ENCODE measurements at regions not wholly inside any gene's neighbourhood (a gene's known extent, or its start where the extent isn't known, plus 50 kb on each side); places are given as distances from the start of the nearest gene placed in this dataset.

GRCh38 chr3:76673171-76673570 lies 366.7 kb upstream of the ROBO2 start:
- intact Hi-C loops (cut with micrococcal nuclease; ENCODE audit: unreplicated experiment), result no loop called here
- POLR2A ChIA-PET, result no interaction called here
- no peaks in the 10 kb centered on the region for H3K9me3 ChIP-seq (ENCODE audit: control insufficient read depth, insufficient read depth, low read depth, low read length)

GRCh38 chr3:76679541-76679940 lies 360.4 kb upstream of the ROBO2 start:
- no peak overlapping the region for H3K4me3 ChIP-seq (ENCODE audit: low read depth in 2 of 2, low read length in 2 of 2)
- POLR2A ChIA-PET, result no interaction called here
- DNase-seq (ENCODE audit: low read depth, low spot score) (no peak), ATAC-seq (no peak)
- TF ChIP-seq POLR2AphosphoS5 (IDR thresholded peaks at IDR 0.05; ENCODE audit: low read depth, low read length) (no peak), TCF7L2 (IDR thresholded peaks at IDR 0.05; ENCODE audit: low read depth, low read length) (no peak), REST (IDR thresholded peaks at IDR 0.05; ENCODE audit: insufficient read depth in 1 of 2, low read depth in 2 of 2, low read length in 1 of 2) (no peak), CTCF (IDR thresholded peaks at IDR 0.05) (no peak), SIN3A (IDR thresholded peaks at IDR 0.05; ENCODE audit: borderline replicate concordance, insufficient read depth, low read depth, low read length) (no peak)
- H3K27ac ChIP-seq (ENCODE audit: low read length), result no peak overlapping the region
- intact Hi-C loops (cut with micrococcal nuclease; ENCODE audit: unreplicated experiment) (no loop called here), in situ Hi-C loops (cut with HindIII; ENCODE audit: low pct_unique_long_range_greater_than_20kb, low sequenced_read_pairs) (no loop called here)
- CTCF ChIA-PET, result interaction anchor here (0.6 kb wide), 1 partner anchor 357 kb away, joined by 3 read pairs; no protein-coding TSS in a partner anchor
- no peaks in the 10 kb centered on the region for H3K36me3 ChIP-seq (ENCODE audit: control insufficient read depth, insufficient read depth, low read length)
- no TSS peak for BruUV-seq (replicated peaks)
- H3K4me1 ChIP-seq (ENCODE audit: control insufficient read depth, insufficient read depth, low read length), result no peaks in the 10 kb centered on the region
- no peaks in the 10 kb centered on the region for H3K9me3 ChIP-seq (ENCODE audit: control insufficient read depth, insufficient read depth, low read depth, low read length)
- H3K27me3 ChIP-seq (ENCODE audit: control insufficient read depth, insufficient read depth, low read length), result no peaks in the 10 kb centered on the region

More at GRCh38 chr3:76673171-76673570, 366.7 kb upstream of the ROBO2 start:
- CTCF ChIA-PET, result no interaction called here
- in situ Hi-C loops (cut with HindIII; ENCODE audit: low pct_unique_long_range_greater_than_20kb, low sequenced_read_pairs), result no loop called here
- no peaks in the 10 kb centered on the region for H3K27me3 ChIP-seq (ENCODE audit: control insufficient read depth, insufficient read depth, low read length)
- H3K4me3 ChIP-seq (ENCODE audit: low read depth in 2 of 2, low read length in 2 of 2), result no peak overlapping the region
- no TSS peak for BruUV-seq (replicated peaks)
- H3K36me3 ChIP-seq (ENCODE audit: control insufficient read depth, insufficient read depth, low read length), result no peaks in the 10 kb centered on the region
- TF ChIP-seq SIN3A (IDR thresholded peaks at IDR 0.05; ENCODE audit: borderline replicate concordance, insufficient read depth, low read depth, low read length) (no peak), POLR2AphosphoS5 (IDR thresholded peaks at IDR 0.05; ENCODE audit: low read depth, low read length) (no peak), REST (IDR thresholded peaks at IDR 0.05; ENCODE audit: insufficient read depth in 1 of 2, low read depth in 2 of 2, low read length in 1 of 2) (no peak), TCF7L2 (IDR thresholded peaks at IDR 0.05; ENCODE audit: low read depth, low read length) (no peak), CTCF (IDR thresholded peaks at IDR 0.05) (no peak)
- ATAC-seq (no peak), DNase-seq (ENCODE audit: low read depth, low spot score) (no peak)
- no peaks in the 10 kb centered on the region for H3K4me1 ChIP-seq (ENCODE audit: control insufficient read depth, insufficient read depth, low read length)
- no peak overlapping the region for H3K27ac ChIP-seq (ENCODE audit: low read length)

Measured in Panc1 (cell line).